ENCODE measurements at regions not wholly inside any gene's neighbourhood (a gene's known extent, or its start where the extent isn't known, plus 50 kb on each side); places are given as distances from the start of the nearest gene placed in this dataset.

DNA sequence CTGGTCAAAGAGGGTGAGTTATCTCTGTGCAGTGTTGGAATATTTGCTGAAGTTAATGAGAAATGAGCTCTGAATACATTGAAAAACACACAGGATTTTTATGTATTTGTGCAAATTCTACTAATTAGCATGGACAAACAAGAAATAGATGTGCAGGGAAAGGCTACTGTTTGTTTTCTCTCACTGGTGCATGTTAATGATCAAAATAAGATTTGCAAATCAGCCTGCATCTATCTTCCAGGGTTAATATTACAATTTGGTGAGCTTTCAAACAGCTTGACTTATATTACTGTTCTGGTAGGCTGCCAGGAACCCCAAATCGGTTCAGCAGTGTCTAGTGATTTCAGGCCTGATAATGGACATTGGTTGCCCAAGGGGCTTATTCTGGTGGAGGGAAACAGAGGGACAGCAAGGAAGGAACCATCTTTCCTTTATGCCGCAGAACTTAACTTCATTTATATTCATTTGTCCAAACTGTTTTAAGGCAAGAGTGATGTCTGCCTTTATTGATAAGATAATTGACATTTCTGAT lies 93.8 kb upstream of the REG3A start:
- no peak overlapping the region for H3K9ac ChIP-seq (ENCODE audit: low read length)
- no peaks in the 10 kb centered on the region for H3K4me1 ChIP-seq (ENCODE audit: control insufficient read depth, low read depth, low read length)
- no peak overlapping the region for H3K4me3 ChIP-seq (ENCODE audit: low read length)
- no peaks in the 10 kb centered on the region for H3K36me3 ChIP-seq (ENCODE audit: control insufficient read depth, low read depth, low read length)
- no peak overlapping the region for H3K27ac ChIP-seq (ENCODE audit: low read length)
- no peaks in the 10 kb centered on the region for H3K27me3 ChIP-seq (ENCODE audit: control insufficient read depth, insufficient read depth, low read length)
- H3K9me3 ChIP-seq (ENCODE audit: control insufficient read depth, low read depth, low read length) = no peaks in the 10 kb centered on the region

DNA sequence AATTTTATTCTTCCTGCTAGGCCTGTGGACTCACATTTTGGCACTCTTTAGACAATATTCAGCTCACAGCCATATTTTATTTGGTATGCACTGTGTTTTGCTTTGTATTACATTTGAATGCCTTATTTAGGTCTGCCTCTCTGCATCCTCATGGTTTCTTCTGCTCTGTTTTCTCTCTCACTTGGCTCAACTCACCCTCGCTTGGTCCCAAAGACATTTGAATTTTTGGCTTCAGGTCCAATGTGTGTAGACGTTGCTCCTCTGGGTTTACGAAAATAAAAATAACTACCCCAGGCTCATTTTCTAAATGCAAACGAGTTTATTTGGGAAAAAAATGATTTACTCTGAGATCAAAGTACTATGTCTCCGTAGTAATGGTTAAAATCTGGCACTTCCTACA lies 91.1 kb upstream of the REG3A start:
- Histone ChIP-seq H3K27ac (ENCODE audit: low read length) (no peak overlapping the region), H3K36me3 (ENCODE audit: control insufficient read depth, low read depth, low read length) (no peaks in the 10 kb centered on the region), H3K9me3 (ENCODE audit: control insufficient read depth, low read depth, low read length) (no peaks in the 10 kb centered on the region), H3K4me3 (ENCODE audit: low read length) (no peak overlapping the region), H3K27me3 (ENCODE audit: control insufficient read depth, insufficient read depth, low read length) (no peaks in the 10 kb centered on the region), H3K9ac (ENCODE audit: low read length) (no peak overlapping the region), H3K4me1 (ENCODE audit: control insufficient read depth, low read depth, low read length) (no peaks in the 10 kb centered on the region)

- no peaks in the 10 kb centered on the region for H3K27me3 ChIP-seq (ENCODE audit: control insufficient read depth, insufficient read depth, low read length)
- H3K9me3 ChIP-seq (ENCODE audit: control insufficient read depth, low read depth, low read length) = no peaks in the 10 kb centered on the region
- no peak overlapping the region for H3K9ac ChIP-seq (ENCODE audit: low read length)
- no peaks in the 10 kb centered on the region for H3K36me3 ChIP-seq (ENCODE audit: control insufficient read depth, low read depth, low read length)
- H3K4me1 ChIP-seq (ENCODE audit: control insufficient read depth, low read depth, low read length) = no peaks in the 10 kb centered on the region
- no peak overlapping the region for H3K27ac ChIP-seq (ENCODE audit: low read length)
- no peak overlapping the region for H3K4me3 ChIP-seq (ENCODE audit: low read length)
Measured at GRCh38 chr2:79248776-79249175, 89.2 kb upstream of the REG3A start.

GRCh38 chr2:79235135-79235534 lies 75.6 kb upstream of the REG3A start:
- Histone ChIP-seq H3K36me3 (ENCODE audit: control insufficient read depth, low read depth, low read length) (no peaks in the 10 kb centered on the region), H3K9me3 (ENCODE audit: control insufficient read depth, low read depth, low read length) (no peaks in the 10 kb centered on the region), H3K27ac (ENCODE audit: low read length) (no peak overlapping the region), H3K27me3 (ENCODE audit: control insufficient read depth, insufficient read depth, low read length) (no peaks in the 10 kb centered on the region), H3K9ac (ENCODE audit: low read length) (no peak overlapping the region), H3K4me3 (ENCODE audit: low read length) (no peak overlapping the region), H3K4me1 (ENCODE audit: control insufficient read depth, low read depth, low read length) (no peaks in the 10 kb centered on the region)

DNA sequence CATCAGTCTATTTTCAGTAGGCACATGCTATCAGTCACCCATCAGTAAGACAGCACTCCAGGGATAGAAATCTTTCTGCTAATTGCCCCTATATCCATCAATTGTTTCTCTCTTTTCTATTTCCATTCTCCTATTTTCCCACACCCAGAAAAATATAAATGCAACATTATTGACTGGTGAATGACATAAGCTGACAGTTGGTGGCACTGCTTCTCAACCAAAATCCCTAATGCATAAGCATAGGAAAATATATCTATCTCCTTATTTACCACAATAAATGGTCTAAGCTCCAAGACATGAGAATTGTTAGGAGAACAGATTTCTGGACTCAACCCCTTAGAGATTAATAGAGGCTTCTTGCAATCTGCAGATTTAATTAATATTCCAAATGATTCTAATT lies 64.0 kb upstream of the REG3A start:
- H3K27ac ChIP-seq (ENCODE audit: low read length) = no peak overlapping the region
- no peaks in the 10 kb centered on the region for H3K36me3 ChIP-seq (ENCODE audit: control insufficient read depth, low read depth, low read length)
- H3K27me3 ChIP-seq (ENCODE audit: control insufficient read depth, insufficient read depth, low read length) = no peaks in the 10 kb centered on the region
- H3K9me3 ChIP-seq (ENCODE audit: control insufficient read depth, low read depth, low read length) = no peaks in the 10 kb centered on the region
- no peak overlapping the region for H3K9ac ChIP-seq (ENCODE audit: low read length)
- H3K4me1 ChIP-seq (ENCODE audit: control insufficient read depth, low read depth, low read length) = no peaks in the 10 kb centered on the region
- no peak overlapping the region for H3K4me3 ChIP-seq (ENCODE audit: low read length)

- no peak overlapping the region for H3K4me3 ChIP-seq (ENCODE audit: low read length)
- H3K27ac ChIP-seq (ENCODE audit: low read length) = no peak overlapping the region
- H3K27me3 ChIP-seq (ENCODE audit: control insufficient read depth, insufficient read depth, low read length) = no peaks in the 10 kb centered on the region
- H3K9ac ChIP-seq (ENCODE audit: low read length) = no peak overlapping the region
- no peaks in the 10 kb centered on the region for H3K9me3 ChIP-seq (ENCODE audit: control insufficient read depth, low read depth, low read length)
- H3K36me3 ChIP-seq (ENCODE audit: control insufficient read depth, low read depth, low read length) = no peaks in the 10 kb centered on the region
- no peaks in the 10 kb centered on the region for H3K4me1 ChIP-seq (ENCODE audit: control insufficient read depth, low read depth, low read length)
Measured at GRCh38 chr2:79219383-79219988, 59.9 kb upstream of the REG3A start.

DNA sequence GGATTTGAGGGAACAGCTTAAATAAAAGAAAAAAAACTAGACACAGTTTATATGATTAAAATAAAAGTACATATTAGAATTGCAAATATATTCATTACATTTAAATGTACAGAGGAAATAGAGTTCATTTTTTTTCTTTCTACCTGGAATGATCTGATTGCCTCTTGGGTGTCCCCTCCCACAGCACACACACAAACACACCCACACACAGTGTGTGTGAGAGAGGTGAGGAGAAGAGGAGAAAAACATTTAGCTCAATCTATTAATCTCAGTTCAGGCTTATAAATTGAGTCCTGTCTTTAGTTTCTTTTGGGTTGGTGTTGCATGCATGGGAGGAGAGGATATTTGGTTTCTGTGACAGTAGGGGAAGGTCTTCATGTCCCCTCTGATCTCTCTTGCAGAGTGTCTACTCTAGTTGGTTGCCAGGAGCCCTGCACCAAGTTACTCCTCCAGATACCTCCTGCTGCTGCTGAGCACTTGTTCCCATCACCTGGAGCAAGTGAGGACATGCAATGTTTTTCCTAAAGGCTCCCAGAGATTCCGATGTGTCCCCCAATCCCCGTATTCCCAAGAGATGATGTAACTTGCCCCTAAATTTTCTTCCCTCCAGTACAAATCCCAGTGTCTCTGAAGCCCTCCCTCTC lies 50.8 kb upstream of the REG3A start:
- Histone ChIP-seq H3K4me3 (ENCODE audit: low read length) (no peak overlapping the region), H3K9ac (ENCODE audit: low read length) (no peak overlapping the region), H3K27ac (ENCODE audit: low read length) (no peak overlapping the region), H3K27me3 (ENCODE audit: control insufficient read depth, insufficient read depth, low read length) (no peaks in the 10 kb centered on the region), H3K9me3 (ENCODE audit: control insufficient read depth, low read depth, low read length) (no peaks in the 10 kb centered on the region), H3K36me3 (ENCODE audit: control insufficient read depth, low read depth, low read length) (no peaks in the 10 kb centered on the region), H3K4me1 (ENCODE audit: control insufficient read depth, low read depth, low read length) (peaks cover 10% of the 10 kb centered on the region)

All from iPS-18a (cell line).